GM10248 (cell line): ENCODE measurements at regions not wholly inside any gene's neighbourhood (a gene's known extent, or its start where the extent isn't known, plus 50 kb on each side); places are given as distances from the start of the nearest gene placed in this dataset.

Source experiments
- CTCF ChIA-PET: fragments of 300-600 bp; sonication (Branson Sonifier 250); formaldehyde crosslinking; extraction: SDS; loops from one replicate; lab custom pipeline; 2021; ENCODE audit warnings: antibody characterized with exemption; lab: Yijun Ruan, JAX
- POLR2A ChIA-PET: fragments of 350-650 bp; sonication (Branson Sonifier 250); formaldehyde crosslinking; extraction: SDS; loops from one replicate; lab custom pipeline; 2020; ENCODE audit warnings: antibody characterized with exemption; lab: Yijun Ruan, JAX
- DNase-seq: peaks from one replicate; pipeline ENCODE4 v3.0.0; 2012; ENCODE audit errors: extremely low spot score
- CTCF ChIP-seq: IDR thresholded peaks from 2 replicates; pipeline ENCODE4 v1.5.1; 2012; ENCODE audit warnings: mild to moderate bottlenecking, low read depth; ENCODE audit errors: extremely low read depth, missing control alignments, control extremely low read depth

GRCh38 chr17:34172390-34172918, 82.6 kb upstream of the CCL2 start:
- no peak for TF ChIP-seq CTCF
- CTCF ChIA-PET = interaction anchor here (1.2 to 4.6 kb wide), 9 partner anchors 10 to 315 kb away, joined by 3 to 44 read pairs (median 7); partner anchors contain the start of gene CCL1
- POLR2A ChIA-PET = no interaction called here
- no peak for DNase-seq

- DNase-seq = no peak
- TF ChIP-seq CTCF = no peak
- CTCF ChIA-PET = interaction anchor here (2.6 to 4.6 kb wide), 2 partner anchors 28 to 188 kb away, joined by 10 to 44 read pairs; partner anchors contain the start of gene CCL1
- POLR2A ChIA-PET = no interaction called here
Measured at GRCh38 chr17:34173241-34173640, 81.8 kb upstream of the CCL2 start.

GRCh38 chr17:34174496-34174895, 80.6 kb upstream of the CCL2 start:
- POLR2A ChIA-PET = no interaction called here

GRCh38 chr17:34176440-34176839, 78.6 kb upstream of the CCL2 start:
- TF ChIP-seq CTCF = no peak
- CTCF ChIA-PET = interaction anchor here (1.2 to 1.8 kb wide), 2 partner anchors 16 to 185 kb away, joined by 3 to 4 read pairs; no protein-coding TSS in a partner anchor
- POLR2A ChIA-PET = no interaction called here
- DNase-seq = no peak

More at GRCh38 chr17:34174496-34174895, 80.6 kb upstream of the CCL2 start:
- CTCF ChIA-PET = interaction anchor here (1.0 to 4.6 kb wide), 4 partner anchors 27 to 187 kb away, joined by 3 to 44 read pairs (median 6); partner anchors contain the start of gene CCL1
- no peak for TF ChIP-seq CTCF
- DNase-seq = no peak

- CTCF ChIA-PET = no interaction called here
Measured at GRCh38 chr17:34177642-34178041, 77.4 kb upstream of the CCL2 start.

GRCh38 chr17:34178092-34178491, 77.0 kb upstream of the CCL2 start:
- TF ChIP-seq CTCF = no peak
- CTCF ChIA-PET = no interaction called here
- no peak for DNase-seq
- POLR2A ChIA-PET = no interaction called here

More at GRCh38 chr17:34177642-34178041, 77.4 kb upstream of the CCL2 start:
- DNase-seq = no peak
- POLR2A ChIA-PET = no interaction called here
- no peak for TF ChIP-seq CTCF
